ENCODE measurements at regions not wholly inside any gene's neighbourhood (a gene's known extent, or its start where the extent isn't known, plus 50 kb on each side); places are given as distances from the start of the nearest gene placed in this dataset.

DNA sequence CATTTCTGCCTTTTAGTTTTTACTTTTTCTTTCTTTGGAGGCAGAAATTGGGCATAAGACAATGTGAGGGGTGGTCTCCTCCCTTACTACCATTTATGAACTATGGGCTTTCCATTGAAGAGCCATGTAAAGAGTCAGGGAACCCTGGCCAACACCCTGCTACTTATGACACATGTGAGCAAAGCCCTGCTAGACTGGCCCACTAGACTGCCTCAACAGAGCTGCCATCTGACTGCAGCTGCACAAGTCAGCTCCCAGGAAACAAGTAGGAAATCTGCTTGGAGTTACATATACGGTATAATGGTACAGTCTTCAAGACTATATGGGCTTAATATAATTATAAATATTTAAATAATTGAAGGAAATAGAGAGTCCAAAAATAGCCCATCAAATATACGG lies 816.8 kb downstream of the TRIB2 start:
- H3K4me3 ChIP-seq (ENCODE audit: low read depth, low read length) = no peak overlapping the region
- DNase-seq (ENCODE audit: low read depth, low spot score) = no peak
- TF ChIP-seq, protein P1, sequence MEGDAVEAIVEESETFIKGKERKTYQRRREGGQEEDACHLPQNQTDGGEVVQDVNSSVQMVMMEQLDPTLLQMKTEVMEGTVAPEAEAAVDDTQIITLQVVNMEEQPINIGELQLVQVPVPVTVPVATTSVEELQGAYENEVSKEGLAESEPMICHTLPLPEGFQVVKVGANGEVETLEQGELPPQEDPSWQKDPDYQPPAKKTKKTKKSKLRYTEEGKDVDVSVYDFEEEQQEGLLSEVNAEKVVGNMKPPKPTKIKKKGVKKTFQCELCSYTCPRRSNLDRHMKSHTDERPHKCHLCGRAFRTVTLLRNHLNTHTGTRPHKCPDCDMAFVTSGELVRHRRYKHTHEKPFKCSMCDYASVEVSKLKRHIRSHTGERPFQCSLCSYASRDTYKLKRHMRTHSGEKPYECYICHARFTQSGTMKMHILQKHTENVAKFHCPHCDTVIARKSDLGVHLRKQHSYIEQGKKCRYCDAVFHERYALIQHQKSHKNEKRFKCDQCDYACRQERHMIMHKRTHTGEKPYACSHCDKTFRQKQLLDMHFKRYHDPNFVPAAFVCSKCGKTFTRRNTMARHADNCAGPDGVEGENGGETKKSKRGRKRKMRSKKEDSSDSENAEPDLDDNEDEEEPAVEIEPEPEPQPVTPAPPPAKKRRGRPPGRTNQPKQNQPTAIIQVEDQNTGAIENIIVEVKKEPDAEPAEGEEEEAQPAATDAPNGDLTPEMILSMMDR (IDR thresholded peaks at IDR 0.05; ENCODE audit: low read depth, low read length) = no peak
- in situ Hi-C loops (cut with HindIII; ENCODE audit: low sequenced_read_pairs) = no loop called here

DNA sequence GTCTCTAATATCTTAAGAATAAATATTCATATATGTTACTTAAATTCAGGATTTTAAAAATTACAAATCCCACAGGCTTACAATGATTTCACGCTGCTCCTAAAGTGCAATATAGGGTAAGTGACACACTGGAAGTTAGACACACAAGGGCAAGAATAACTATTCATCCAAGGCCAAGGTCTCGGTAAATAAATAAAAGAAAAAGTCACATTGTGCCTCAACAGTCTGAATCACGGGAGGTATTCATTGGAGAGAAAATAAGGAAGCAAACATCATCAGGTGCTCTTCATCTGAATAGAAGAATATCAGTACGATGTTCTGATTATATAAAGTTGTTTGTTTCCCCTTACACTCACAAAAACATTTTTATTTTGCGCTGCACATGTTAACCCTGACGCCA lies 820.2 kb downstream of the TRIB2 start:
- DNase-seq (ENCODE audit: low read depth, low spot score) = no peak
- TF ChIP-seq, protein P1 (IDR thresholded peaks at IDR 0.05; ENCODE audit: low read depth, low read length) = no peak
- in situ Hi-C loops (cut with HindIII; ENCODE audit: low sequenced_read_pairs) = no loop called here
- no peak overlapping the region for H3K4me3 ChIP-seq (ENCODE audit: low read depth, low read length)

DNA sequence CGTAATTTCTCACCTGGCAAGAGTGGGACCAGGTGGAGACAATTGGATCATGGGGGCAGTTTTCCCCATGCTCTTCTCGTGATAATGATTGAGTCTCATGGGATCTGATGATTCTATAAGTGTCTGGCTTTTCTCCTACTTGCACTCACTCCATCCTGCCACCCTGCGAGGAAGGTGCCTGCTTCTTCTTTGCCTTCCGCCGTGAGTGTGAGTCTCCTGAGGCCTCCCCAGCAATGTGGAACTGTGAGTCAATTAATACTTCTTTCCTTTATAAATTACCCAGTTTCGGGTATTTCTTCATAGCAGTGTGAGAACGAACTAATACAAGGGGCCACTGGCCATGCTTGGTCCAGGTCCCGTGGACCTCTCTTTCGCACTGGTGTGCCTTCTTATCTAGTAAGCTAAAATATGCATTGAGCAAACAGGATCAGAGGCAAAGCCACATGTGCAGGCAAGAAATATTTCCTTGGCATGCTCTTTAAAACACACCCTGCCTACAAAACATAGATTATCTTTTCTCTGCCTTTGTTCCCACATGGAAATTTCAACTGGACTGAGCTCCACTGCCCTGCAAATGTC lies 821.1 kb downstream of the TRIB2 start:
- H3K4me3 ChIP-seq (ENCODE audit: low read depth, low read length) = no peak overlapping the region
- no peak for DNase-seq (ENCODE audit: low read depth, low spot score)
- in situ Hi-C loops (cut with HindIII; ENCODE audit: low sequenced_read_pairs) = no loop called here
- TF ChIP-seq, protein P1 (IDR thresholded peaks at IDR 0.05; ENCODE audit: low read depth, low read length) = no peak

DNA sequence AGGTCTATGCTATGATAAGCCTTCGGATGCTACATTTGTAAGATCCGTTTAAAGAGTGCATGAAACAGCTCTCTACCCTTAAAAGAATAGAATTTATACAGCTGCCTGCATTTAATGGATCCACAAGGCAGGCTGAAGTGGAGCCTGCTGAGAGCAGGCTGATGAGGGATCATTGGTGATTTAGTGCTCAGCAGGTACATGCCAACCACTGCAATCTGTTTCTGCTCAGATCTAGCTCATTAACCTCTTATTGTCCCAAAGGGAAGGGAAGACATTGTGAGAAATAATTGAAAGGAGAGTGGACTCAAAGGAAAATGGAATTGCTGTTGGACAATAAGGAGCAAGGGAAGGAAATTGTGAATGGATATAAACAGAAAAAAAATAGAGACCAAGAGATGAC lies 822.6 kb downstream of the TRIB2 start:
- H3K4me3 ChIP-seq (ENCODE audit: low read depth, low read length) = no peak overlapping the region
- in situ Hi-C loops (cut with HindIII; ENCODE audit: low sequenced_read_pairs) = no loop called here
- DNase-seq (ENCODE audit: low read depth, low spot score) = no peak
- TF ChIP-seq, protein P1 (IDR thresholded peaks at IDR 0.05; ENCODE audit: low read depth, low read length) = no peak

DNA sequence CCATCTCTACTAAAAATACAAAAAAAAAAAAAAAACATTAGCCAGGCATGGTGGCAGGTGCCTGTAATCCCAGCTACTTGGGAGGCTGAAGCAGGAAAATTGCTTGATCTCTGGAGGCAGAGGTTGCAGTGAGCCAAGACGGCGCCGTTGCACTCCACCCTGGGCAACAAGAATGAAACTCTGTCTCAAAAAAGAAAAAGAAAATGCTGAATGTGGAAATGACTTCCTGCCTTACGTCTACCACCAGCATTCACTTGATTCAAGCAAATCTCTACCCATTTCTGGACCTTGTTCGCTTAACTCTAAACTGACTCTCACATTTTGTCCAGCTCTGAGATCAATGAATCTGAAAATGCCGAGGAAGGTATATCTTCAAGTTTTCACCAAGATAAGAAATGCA lies 825.3 kb downstream of the TRIB2 start:
- in situ Hi-C loops (cut with HindIII; ENCODE audit: low sequenced_read_pairs) = no loop called here
- TF ChIP-seq, protein P1 (IDR thresholded peaks at IDR 0.05; ENCODE audit: low read depth, low read length) = no peak
- no peak for DNase-seq (ENCODE audit: low read depth, low spot score)
- no peak overlapping the region for H3K4me3 ChIP-seq (ENCODE audit: low read depth, low read length)

DNA sequence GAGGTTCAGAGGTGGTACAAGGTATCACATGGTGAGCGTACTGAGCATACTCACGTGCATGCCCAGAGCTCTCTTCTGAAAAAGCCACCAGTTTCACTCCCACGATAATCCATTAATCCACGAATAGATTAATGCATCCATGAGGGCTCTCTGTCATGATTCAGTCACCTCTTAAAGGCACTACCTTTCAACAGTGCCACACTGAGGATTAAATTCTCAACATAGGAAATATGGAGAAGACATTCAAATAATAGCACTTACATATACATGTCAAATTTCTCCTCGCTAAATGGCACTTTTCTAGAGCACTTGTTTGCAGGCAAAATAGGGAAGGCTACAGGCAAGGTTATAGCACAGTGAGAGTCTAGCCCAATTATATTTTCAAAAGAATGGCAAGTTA lies 825.9 kb downstream of the TRIB2 start:
- H3K4me3 ChIP-seq (ENCODE audit: low read depth, low read length) = no peak overlapping the region
- no peak for DNase-seq (ENCODE audit: low read depth, low spot score)
- TF ChIP-seq, protein P1 (IDR thresholded peaks at IDR 0.05; ENCODE audit: low read depth, low read length) = no peak
- in situ Hi-C loops (cut with HindIII; ENCODE audit: low sequenced_read_pairs) = no loop called here

DNA sequence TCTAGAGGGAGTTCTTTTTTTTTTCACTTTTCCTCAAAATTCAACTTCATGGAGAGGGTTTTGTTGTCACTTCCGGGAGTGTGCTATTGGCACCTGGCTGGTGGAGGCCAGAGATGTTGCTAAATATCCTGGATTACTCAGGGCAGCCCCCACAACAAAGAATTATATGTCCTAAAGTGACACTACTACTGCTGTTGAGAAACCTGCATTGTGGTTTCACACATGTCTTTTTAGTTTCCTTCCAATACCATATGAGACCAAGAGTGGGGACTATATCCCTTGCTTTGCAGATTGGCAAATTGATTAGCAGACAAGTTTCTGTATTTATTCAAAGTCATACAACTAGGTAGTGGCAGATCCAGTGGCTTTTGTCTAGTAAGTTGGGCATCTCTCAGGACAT lies 826.8 kb downstream of the TRIB2 start:
- no peak overlapping the region for H3K4me3 ChIP-seq (ENCODE audit: low read depth, low read length)
- no peak for DNase-seq (ENCODE audit: low read depth, low spot score)
- TF ChIP-seq, protein P1 (IDR thresholded peaks at IDR 0.05; ENCODE audit: low read depth, low read length) = no peak
- in situ Hi-C loops (cut with HindIII; ENCODE audit: low sequenced_read_pairs) = no loop called here

All from astrocyte of the spinal cord (primary cell).